HepG2 (cell line): ENCODE measurements at regions not wholly inside any gene's neighbourhood (a gene's known extent, or its start where the extent isn't known, plus 50 kb on each side); places are given as distances from the start of the nearest gene placed in this dataset.
"Not testable (repeated sequence)": the region's sequence is repeated elsewhere in the genome, so short reads cannot be mapped to it uniquely, and the experiment has no call there.

Experiments used
- ATAC-seq: fragments of 200-7000 bp; cut with Tn5 transposase; 3 replicates; pipeline ENCODE4 v1.9.1; 2020; ENCODE audit warnings: mild to moderate bottlenecking, moderate library complexity
- BruUV-seq: library from RNA; stranded (reverse); fragments of 400-500 nt; replicated peaks from 2 replicates; lab custom pipeline; 2021; lab: Mats Ljungman, UMichigan
- CTCF ChIA-PET: fragments of 300-600 bp; formaldehyde crosslinking; extraction: SDS; loops from one replicate; lab custom pipeline; 2021; ENCODE audit warnings: low total read pairs, inconsistent platforms, low intra/inter-chr PET ratio; lab: Yijun Ruan, JAX
- POLR2A ChIA-PET: fragments of 350-600 bp; sonication (Branson Sonifier 250); formaldehyde crosslinking; loops from one replicate; lab custom pipeline; 2020; ENCODE audit warnings: antibody characterized with exemption, inconsistent platforms; lab: Yijun Ruan, JAX
- DNase-seq: peaks from one replicate; pipeline ENCODE4 v3.0.0-alpha.2; 2015; ENCODE audit warnings: low spot score
- FAIRE-seq: peaks from 3 replicates; lab custom pipeline; 2011; peaks lifted over from hg19 to GRCh38; lab: Jason Lieb, UNC
- H2AFZ ChIP-seq: one replicate; pipeline ENCODE4 v1.6.1; 2011; ENCODE audit warnings: low read length, inconsistent platforms
- H3K27ac ChIP-seq: fragments of 300-600 bp; 3 replicates; pipeline ENCODE4 v1.8.0; 2011; ENCODE audit warnings: mixed run types, mild to moderate bottlenecking, mixed read lengths, low read length, inconsistent platforms; ENCODE audit not compliant: insufficient read depth; ENCODE audit errors: extremely low read length
- H3K27me3 ChIP-seq, 2 experiments: fragments of 200-600 bp in 1 of 2; 2 replicates in 1 of 2; 3 replicates in 1 of 2; pipeline versions ENCODE4 v1.6.0 to v1.8.0; 2011; ENCODE audit warnings: low read length in 2 of 2, mild to moderate bottlenecking in 2 of 2, moderate library complexity in 2 of 2, inconsistent platforms in 1 of 2; ENCODE audit not compliant: insufficient read depth in 2 of 2, control insufficient read depth in 1 of 2
- H3K36me3 ChIP-seq, 2 experiments: fragments of 200-600 bp in 1 of 2; replicated peaks in 1 of 2; 2 replicates in 1 of 2; 3 replicates in 1 of 2; pipeline versions ENCODE4 v1.5.1 to v1.8.0; 2011; ENCODE audit warnings: low read length in 2 of 2, inconsistent platforms in 1 of 2; ENCODE audit not compliant: insufficient read depth in 2 of 2, control insufficient read depth in 1 of 2
- H3K4me1 ChIP-seq: 2 replicates; pipeline ENCODE4 v1.5.1; 2012; ENCODE audit warnings: low read length, inconsistent platforms; ENCODE audit not compliant: insufficient read depth
- H3K4me2 ChIP-seq: 2 replicates; pipeline ENCODE4 v1.6.0; 2011; ENCODE audit warnings: low read depth, low read length, inconsistent platforms
- H3K4me3 ChIP-seq, 3 experiments: fragments of 200-600 bp in 1 of 3; sonication (generic), shearing (Covaris generic) in 1 of 3; replicated peaks in 1 of 3; 2 replicates each; pipeline ENCODE4 v1.5.1; 2011 to 2016; ENCODE audit warnings: low read length in 3 of 3, inconsistent platforms in 2 of 3, low read depth in 2 of 3, mild to moderate bottlenecking in 2 of 3, control low read depth in 1 of 3, mixed read lengths in 1 of 3; ENCODE audit not compliant: insufficient read depth in 1 of 3
- H3K79me2 ChIP-seq: one replicate; pipeline ENCODE4 v1.6.1; 2011; ENCODE audit warnings: low read length, inconsistent platforms; ENCODE audit not compliant: insufficient read depth
- H3K9ac ChIP-seq: 2 replicates; pipeline ENCODE4 v1.6.0; 2011; ENCODE audit warnings: mild to moderate bottlenecking, low read depth, low read length, inconsistent platforms; ENCODE audit not compliant: insufficient read depth
- H3K9me3 ChIP-seq: 2 replicates; pipeline ENCODE4 v1.5.1; 2012; ENCODE audit warnings: mild to moderate bottlenecking, low read length
- H4K20me1 ChIP-seq: 2 replicates; pipeline ENCODE4 v1.6.0; 2011; ENCODE audit warnings: inconsistent platforms, mild to moderate bottlenecking, low read length, moderate library complexity; ENCODE audit not compliant: insufficient read depth
- CTCF ChIP-seq: sonication (generic); formaldehyde crosslinking; IDR thresholded peaks from 2 replicates; pipeline ENCODE4 v1.5.0; 2020; ENCODE audit warnings: mild to moderate bottlenecking, missing genetic modification reagents, moderate library complexity
- KDM6A ChIP-seq: IDR thresholded peaks from 2 replicates; pipeline ENCODE4 v1.6.1; 2016; ENCODE audit warnings: low read depth
- ZNF598 ChIP-seq: sonication (generic); formaldehyde crosslinking; IDR thresholded peaks from 2 replicates; pipeline ENCODE4 v1.5.1; 2020; ENCODE audit warnings: mild to moderate bottlenecking, missing genetic modification reagents, borderline replicate concordance
- WGBS: methylation state at CpG from one replicate; pipeline ENCODE4 v1.1.6; 2017; ENCODE audit warnings: low lambda C conversion rate; 5-methylcytosine and 5-hydroxymethylcytosine counted together
- in situ Hi-C: cut with HindIII; loops from 2 replicates; pipeline ENCODE4 v1.10.0; 2017; ENCODE audit warnings: low pct_unique_long_range_greater_than_20kb; ENCODE audit not compliant: extremely low pct_ligation_motif_present
- intact Hi-C: fragments of 100-400 bp; cut with micrococcal nuclease; formaldehyde crosslinking; loops from one replicate; pipeline ENCODE4 v1.10.0; 2022; ENCODE audit not compliant: unreplicated experiment

GRCh38 chrY:20648265-20648664 is 72.7 kb downstream of the EIF1AY start:
- Histone ChIP-seq H3K9me3 (no peaks in the 10 kb centered on the region), H3K4me2 (no peak overlapping the region), H3K27me3 (no peaks in the 10 kb centered on the region), H3K4me1 (no peaks in the 10 kb centered on the region), H3K36me3 (no peaks in the 10 kb centered on the region), H3K4me3 (no peak overlapping the region), H3K9ac (no peak overlapping the region), H4K20me1 (no peaks in the 10 kb centered on the region), H3K27ac (no peak overlapping the region), H3K79me2 (no peaks in the 10 kb centered on the region), H2AFZ (no peak overlapping the region)
- WGBS: no CpG with 5 or more reads among the region's 5 CpGs
- DNase-seq: no peak
- intact Hi-C loops (no loop called here), in situ Hi-C loops (no loop called here)
- CTCF ChIA-PET: no interaction called here
- FAIRE-seq: no peak
- TF ChIP-seq KDM6A (CRISPR knock-in tag) (no peak), ZNF598 (CRISPR knock-in tag) (no peak)
- ATAC-seq: no peak
- BruUV-seq: no TSS peak
- POLR2A ChIA-PET: no interaction called here

DNA sequence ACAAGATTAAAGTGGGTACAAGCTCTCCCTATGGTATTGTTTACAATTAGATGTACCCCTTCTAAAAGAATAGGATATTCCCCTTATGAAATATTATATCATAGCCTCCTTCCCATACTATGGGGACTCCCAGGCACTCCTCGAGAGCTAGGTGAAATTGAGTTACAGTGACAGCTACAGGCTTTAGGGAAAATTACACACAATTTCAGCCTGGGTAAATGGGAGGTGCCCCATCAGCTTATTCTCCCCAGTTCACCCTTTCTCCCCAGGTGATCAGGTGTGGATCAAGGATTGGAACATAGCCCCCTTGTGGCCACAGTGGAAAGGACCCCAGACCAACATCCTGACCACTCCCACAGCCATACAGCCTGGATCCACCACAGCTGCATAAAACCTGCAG is 73.3 kb downstream of the EIF1AY start:
- ATAC-seq (peak; percentile 36; the same call in 2 of the 3 replicates), DNase-seq (peak; percentile 2)
- H3K4me1 ChIP-seq, H3K79me2 ChIP-seq, H2AFZ ChIP-seq, in situ Hi-C loops, CTCF ChIA-PET, H3K9ac ChIP-seq, H3K27ac ChIP-seq, H3K27me3 ChIP-seq, H3K36me3 ChIP-seq, H4K20me1 ChIP-seq, H3K4me2 ChIP-seq, intact Hi-C loops, BruUV-seq, POLR2A ChIA-PET, FAIRE-seq, H3K4me3 ChIP-seq, H3K9me3 ChIP-seq: not testable (repeated sequence)
- WGBS: 0% methylated on average over 1 of the region's 1 CpG
- TF ChIP-seq CTCF: peak; percentile 42
